IMR-90 (cell line): ENCODE measurements at regions not wholly inside any gene's neighbourhood (a gene's known extent, or its start where the extent isn't known, plus 50 kb on each side); places are given as distances from the start of the nearest gene placed in this dataset.

Experiments
- ATAC-seq: fragments of 200-7000 bp; cut with Tn5 transposase; 2 replicates; pipeline ENCODE4 v1.9.1; 2020; ENCODE audit warnings: low read depth, mild to moderate bottlenecking, moderate library complexity
- BruUV-seq: library from RNA; stranded (reverse); fragments of 400-500 nt; replicated peaks from 2 replicates; lab custom pipeline; 2021; lab: Mats Ljungman, UMichigan
- CTCF ChIA-PET: fragments of 300-600 bp; formaldehyde crosslinking; extraction: SDS; loops from one replicate; lab custom pipeline; 2021; ENCODE audit warnings: antibody characterized with exemption; lab: Yijun Ruan, JAX
- POLR2A ChIA-PET: fragments of 300-600 bp; sonication (Branson Sonifier 250); formaldehyde crosslinking; loops from one replicate; lab custom pipeline; 2022; ENCODE audit warnings: antibody characterized with exemption; ENCODE audit not compliant: unreplicated experiment; lab: Charles Lee
- DNase-seq: peaks from one replicate; pipeline ENCODE4 v3.0.0; 2013
- H2AFZ ChIP-seq: replicated peaks from 2 replicates; pipeline ENCODE3; 2013; ENCODE audit warnings: low read length, mild to moderate bottlenecking; ENCODE audit not compliant: poor library complexity
- H2AK5ac ChIP-seq: 2 replicates; pipeline ENCODE4 v1.6.1; 2013; ENCODE audit warnings: low read depth, low read length, inconsistent platforms
- H2AK9ac ChIP-seq: replicated peaks from 2 replicates; pipeline ENCODE3; 2013; ENCODE audit warnings: mild to moderate bottlenecking, low read depth, low read length, moderate library complexity; ENCODE audit not compliant: poor library complexity
- H2BK120ac ChIP-seq: 2 replicates; pipeline ENCODE4 v1.6.1; 2013; ENCODE audit warnings: low read depth, low read length, inconsistent platforms
- H2BK15ac ChIP-seq: 3 replicates; pipeline ENCODE4 v1.6.1; 2013; ENCODE audit warnings: low read depth, low read length, inconsistent platforms
- H2BK20ac ChIP-seq: 2 replicates; pipeline ENCODE4 v1.6.1; 2013; ENCODE audit warnings: low read depth, mild to moderate bottlenecking, inconsistent platforms, low read length, moderate library complexity
- H2BK5ac ChIP-seq: 2 replicates; pipeline ENCODE4 v1.6.1; 2013; ENCODE audit warnings: mild to moderate bottlenecking, low read depth, low read length, inconsistent platforms; ENCODE audit not compliant: poor library complexity, severe bottlenecking
- H3K14ac ChIP-seq: replicated peaks from 2 replicates; pipeline ENCODE4 v1.6.1; 2013; ENCODE audit warnings: low read depth, low read length, inconsistent platforms
- H3K18ac ChIP-seq: 2 replicates; pipeline ENCODE4 v1.6.1; 2013; ENCODE audit warnings: low read depth, low read length, control low read depth
- H3K23ac ChIP-seq: 2 replicates; pipeline ENCODE4 v1.6.1; 2013; ENCODE audit warnings: low read depth, low read length, inconsistent platforms
- H3K27ac ChIP-seq: 2 replicates; pipeline ENCODE4 v1.5.1; 2013; ENCODE audit warnings: mild to moderate bottlenecking, control low read depth, low read length; ENCODE audit not compliant: insufficient read depth
- H3K27me3 ChIP-seq: 2 replicates; pipeline ENCODE4 v1.6.1; 2013; ENCODE audit warnings: low read length; ENCODE audit not compliant: control insufficient read depth, insufficient read depth
- H3K36me3 ChIP-seq: 2 replicates; pipeline ENCODE4 v1.6.1; 2013; ENCODE audit warnings: low read length, mixed read lengths; ENCODE audit not compliant: control insufficient read depth, insufficient read depth
- H3K4ac ChIP-seq: 2 replicates; pipeline ENCODE4 v1.6.1; 2013; ENCODE audit warnings: low read depth, low read length, inconsistent platforms
- H3K4me1 ChIP-seq: 2 replicates; pipeline ENCODE4 v1.6.1; 2013; ENCODE audit warnings: low read length, mixed read lengths; ENCODE audit not compliant: control insufficient read depth, insufficient read depth
- H3K4me2 ChIP-seq: 2 replicates; pipeline ENCODE4 v1.6.1; 2013; ENCODE audit warnings: low read depth, mild to moderate bottlenecking, control low read depth, low read length, moderate library complexity
- H3K4me3 ChIP-seq: 2 replicates; pipeline ENCODE4 v1.5.1; 2013; ENCODE audit warnings: low read depth, mild to moderate bottlenecking, control low read depth, low read length, moderate library complexity; ENCODE audit not compliant: insufficient read depth
- H3K56ac ChIP-seq: 2 replicates; pipeline ENCODE4 v1.6.1; 2013; ENCODE audit warnings: low read length, inconsistent platforms; ENCODE audit not compliant: insufficient read depth; ENCODE audit errors: extremely low read depth
- H3K79me1 ChIP-seq, 2 experiments: 2 replicates each; pipeline ENCODE4 v1.6.1; 2013; ENCODE audit warnings: low read length in 2 of 2, inconsistent platforms in 1 of 2, low read depth in 1 of 2
- H3K9ac ChIP-seq: 2 replicates; pipeline ENCODE4 v1.6.1; 2013; ENCODE audit warnings: low read depth, low read length, control low read depth
- H3K9me1 ChIP-seq: 2 replicates; pipeline ENCODE4 v1.6.1; 2013; ENCODE audit warnings: low read length, inconsistent platforms; ENCODE audit not compliant: insufficient read depth
- H3K9me3 ChIP-seq: 2 replicates; pipeline ENCODE4 v1.6.1; 2013; ENCODE audit warnings: low read length; ENCODE audit not compliant: control insufficient read depth, insufficient read depth
- H4K20me1 ChIP-seq: 2 replicates; pipeline ENCODE4 v1.6.1; 2013; ENCODE audit warnings: low read length, inconsistent platforms; ENCODE audit not compliant: insufficient read depth
- H4K5ac ChIP-seq: 2 replicates; pipeline ENCODE4 v1.6.1; 2013; ENCODE audit warnings: mild to moderate bottlenecking, low read depth, low read length, control low read depth
- H4K8ac ChIP-seq, 2 experiments: 2 replicates each; pipeline ENCODE4 v1.6.1; 2013; ENCODE audit warnings: low read depth in 2 of 2, low read length in 2 of 2, control low read depth in 1 of 2, inconsistent platforms in 1 of 2
- H4K91ac ChIP-seq: 2 replicates; pipeline ENCODE4 v1.6.1; 2013; ENCODE audit warnings: low read depth, low read length, inconsistent platforms; ENCODE audit not compliant: insufficient read depth
- BHLHE40 ChIP-seq: fragments of 150-350 bp; IDR thresholded peaks from 2 replicates; pipeline ENCODE4 v1.6.1; 2016; ENCODE audit warnings: mild to moderate bottlenecking, low read depth, low read length
- CEBPB ChIP-seq: IDR thresholded peaks from 2 replicates; pipeline ENCODE4 v1.6.1; 2012; ENCODE audit warnings: low read depth, low read length, improper control_type of control experiment
- CHD1 ChIP-seq: IDR thresholded peaks from 2 replicates; pipeline ENCODE4 v1.6.1; 2012; ENCODE audit warnings: low read depth, low read length, improper control_type of control experiment
- FOS ChIP-seq: fragments of 150-350 bp; IDR thresholded peaks from 2 replicates; pipeline ENCODE4 v1.6.1; 2016; ENCODE audit warnings: low read depth, low read length
- MAFK ChIP-seq: IDR thresholded peaks from 2 replicates; pipeline ENCODE4 v1.6.1; 2012; ENCODE audit warnings: low read depth, low read length, improper control_type of control experiment
- MAZ ChIP-seq: IDR thresholded peaks from 2 replicates; pipeline ENCODE4 v1.6.1; 2012; ENCODE audit warnings: low read depth, mild to moderate bottlenecking, low read length, improper control_type of control experiment, moderate library complexity, borderline replicate concordance
- MXI1 ChIP-seq: IDR thresholded peaks from 2 replicates; pipeline ENCODE4 v1.6.1; 2012; ENCODE audit warnings: low read depth, mild to moderate bottlenecking, low read length, moderate library complexity, borderline replicate concordance
- NFE2L2 ChIP-seq: fragments of 150-350 bp; IDR thresholded peaks from 2 replicates; pipeline ENCODE4 v1.6.1; 2016; ENCODE audit warnings: low read depth, mild to moderate bottlenecking, low read length
- POLR2A ChIP-seq: IDR thresholded peaks from 2 replicates; pipeline ENCODE4 v1.6.1; 2012; ENCODE audit warnings: mild to moderate bottlenecking, low read depth, low read length
- RAD21 ChIP-seq: IDR thresholded peaks from 2 replicates; pipeline ENCODE4 v1.6.1; 2012; ENCODE audit warnings: low read length, improper control_type of control experiment
- RCOR1 ChIP-seq: IDR thresholded peaks from 2 replicates; pipeline ENCODE4 v1.6.1; 2012; ENCODE audit warnings: mild to moderate bottlenecking, low read length, improper control_type of control experiment; ENCODE audit not compliant: insufficient replicate concordance
- RFX5 ChIP-seq: IDR thresholded peaks from 2 replicates; pipeline ENCODE4 v1.8.0; 2012; ENCODE audit warnings: low read depth, mild to moderate bottlenecking, low read length, moderate library complexity
- SMC3 ChIP-seq: fragments of 150-350 bp; IDR thresholded peaks from 2 replicates; pipeline ENCODE4 v1.6.1; 2016; ENCODE audit warnings: low read depth, mild to moderate bottlenecking, antibody characterized with exemption, low read length, moderate library complexity
- whole genome bisulfite sequencing, 2 experiments: methylation state at CpG; one replicate each; pipeline versions ENCODE4 v1.1.5 to v1.1.7; 2013; ENCODE audit warnings: missing lambda C conversion rate in 2 of 2; ENCODE audit not compliant: insufficient read length in 1 of 2; ENCODE audit errors: extremely low coverage in 2 of 2; 5-methylcytosine and 5-hydroxymethylcytosine counted together
- dilution Hi-C: fragments of 300-500 bp; cut with HindIII; formaldehyde crosslinking; loops from one replicate; pipeline ENCODE4 v1.14.3; 2018; ENCODE audit warnings: low sequenced_read_pairs; ENCODE audit not compliant: unreplicated experiment
- in situ Hi-C: fragments of 300-500 bp; cut with MboI; formaldehyde crosslinking; loops from 3 replicates; pipeline ENCODE4 v1.14.3; 2019; ENCODE audit warnings: low sequenced_read_pairs, inconsistent platforms, mixed read lengths
- intact Hi-C: fragments of 100-400 bp; cut with micrococcal nuclease; formaldehyde crosslinking; loops from 2 replicates; pipeline ENCODE4 v1.10.0; 2022
- TF ChIP-seq, protein P1 (sequence below): fragments of 150-350 bp; IDR thresholded peaks from 2 replicates; pipeline ENCODE4 v1.6.1; 2017; ENCODE audit warnings: mild to moderate bottlenecking, antibody characterized with exemption, low read length, low read depth
- TF ChIP-seq, protein P2 (sequence below): conservative IDR thresholded peaks from 2 replicates; pipeline ENCODE4 v1.5.1; 2012; ENCODE audit warnings: mild to moderate bottlenecking, low read depth, low read length, improper control_type of control experiment
- TF ChIP-seq, protein P3 (sequence below): fragments of 150-350 bp; IDR thresholded peaks from 2 replicates; pipeline ENCODE4 v1.6.1; 2016; ENCODE audit warnings: low read depth, mild to moderate bottlenecking, low read length, moderate library complexity, borderline replicate concordance

- Histone ChIP-seq H2BK120ac (no peak overlapping the region), H3K27ac (no peak overlapping the region), H3K14ac (no peak overlapping the region), H4K91ac (no peak overlapping the region), H4K8ac (no peak overlapping the region), H4K5ac (no peak overlapping the region), H2BK5ac (no peak overlapping the region), H3K9me1 (no peaks in the 10 kb centered on the region), H3K4me2 (no peak overlapping the region), H3K9me3 (peaks cover 9% of the 10 kb centered on the region), H3K27me3 (no peaks in the 10 kb centered on the region), H2AK5ac (no peak overlapping the region), H2BK15ac (no peak overlapping the region), H3K9ac (no peak overlapping the region), H4K20me1 (no peaks in the 10 kb centered on the region), H3K18ac (no peak overlapping the region), H3K4me3 (no peak overlapping the region), H2AK9ac (no peak overlapping the region), H3K4me1 (no peaks in the 10 kb centered on the region), H2BK20ac (no peak overlapping the region), H3K23ac (no peak overlapping the region), H2AFZ (no peak overlapping the region), H3K56ac (no peak overlapping the region), H3K4ac (no peak overlapping the region), H3K36me3 (no peaks in the 10 kb centered on the region), H3K79me1 (no peaks in the 10 kb centered on the region)
- no CpG with 5 or more reads among the region's 2 CpGs for WGBS, 2 experiments
- intact Hi-C loops = no loop called here
- in situ Hi-C loops = no loop called here
- dilution Hi-C loops = no loop called here
- no peak for DNase-seq
- ChIA-PET CTCF (no interaction called here), POLR2A (no interaction called here)
- no peak for ATAC-seq
- TF ChIP-seq NFE2L2 (no peak), FOS (no peak), RFX5 (no peak), SMC3 (no peak), RCOR1 (no peak), BHLHE40 (no peak), MXI1 (no peak), MAFK (no peak), RAD21 (no peak), CEBPB (no peak), CHD1 (no peak), POLR2A (no peak), MAZ (no peak)
- TF ChIP-seq, protein P1, sequence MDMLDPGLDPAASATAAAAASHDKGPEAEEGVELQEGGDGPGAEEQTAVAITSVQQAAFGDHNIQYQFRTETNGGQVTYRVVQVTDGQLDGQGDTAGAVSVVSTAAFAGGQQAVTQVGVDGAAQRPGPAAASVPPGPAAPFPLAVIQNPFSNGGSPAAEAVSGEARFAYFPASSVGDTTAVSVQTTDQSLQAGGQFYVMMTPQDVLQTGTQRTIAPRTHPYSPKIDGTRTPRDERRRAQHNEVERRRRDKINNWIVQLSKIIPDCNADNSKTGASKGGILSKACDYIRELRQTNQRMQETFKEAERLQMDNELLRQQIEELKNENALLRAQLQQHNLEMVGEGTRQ = no peak
- TF ChIP-seq, protein P2, sequence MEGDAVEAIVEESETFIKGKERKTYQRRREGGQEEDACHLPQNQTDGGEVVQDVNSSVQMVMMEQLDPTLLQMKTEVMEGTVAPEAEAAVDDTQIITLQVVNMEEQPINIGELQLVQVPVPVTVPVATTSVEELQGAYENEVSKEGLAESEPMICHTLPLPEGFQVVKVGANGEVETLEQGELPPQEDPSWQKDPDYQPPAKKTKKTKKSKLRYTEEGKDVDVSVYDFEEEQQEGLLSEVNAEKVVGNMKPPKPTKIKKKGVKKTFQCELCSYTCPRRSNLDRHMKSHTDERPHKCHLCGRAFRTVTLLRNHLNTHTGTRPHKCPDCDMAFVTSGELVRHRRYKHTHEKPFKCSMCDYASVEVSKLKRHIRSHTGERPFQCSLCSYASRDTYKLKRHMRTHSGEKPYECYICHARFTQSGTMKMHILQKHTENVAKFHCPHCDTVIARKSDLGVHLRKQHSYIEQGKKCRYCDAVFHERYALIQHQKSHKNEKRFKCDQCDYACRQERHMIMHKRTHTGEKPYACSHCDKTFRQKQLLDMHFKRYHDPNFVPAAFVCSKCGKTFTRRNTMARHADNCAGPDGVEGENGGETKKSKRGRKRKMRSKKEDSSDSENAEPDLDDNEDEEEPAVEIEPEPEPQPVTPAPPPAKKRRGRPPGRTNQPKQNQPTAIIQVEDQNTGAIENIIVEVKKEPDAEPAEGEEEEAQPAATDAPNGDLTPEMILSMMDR = no peak
- TF ChIP-seq, protein P3, sequence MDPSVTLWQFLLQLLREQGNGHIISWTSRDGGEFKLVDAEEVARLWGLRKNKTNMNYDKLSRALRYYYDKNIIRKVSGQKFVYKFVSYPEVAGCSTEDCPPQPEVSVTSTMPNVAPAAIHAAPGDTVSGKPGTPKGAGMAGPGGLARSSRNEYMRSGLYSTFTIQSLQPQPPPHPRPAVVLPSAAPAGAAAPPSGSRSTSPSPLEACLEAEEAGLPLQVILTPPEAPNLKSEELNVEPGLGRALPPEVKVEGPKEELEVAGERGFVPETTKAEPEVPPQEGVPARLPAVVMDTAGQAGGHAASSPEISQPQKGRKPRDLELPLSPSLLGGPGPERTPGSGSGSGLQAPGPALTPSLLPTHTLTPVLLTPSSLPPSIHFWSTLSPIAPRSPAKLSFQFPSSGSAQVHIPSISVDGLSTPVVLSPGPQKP = no peak
- BruUV-seq = no TSS peak
Measured at GRCh38 chr12:81949841-81950308, 190.7 kb upstream of the PPFIA2 start.
